HepG2 (cell line): ENCODE measurements at regions not wholly inside any gene's neighbourhood (a gene's known extent, or its start where the extent isn't known, plus 50 kb on each side); places are given as distances from the start of the nearest gene placed in this dataset.

Experiments used
- CEBPZ ChIP-seq: IDR thresholded peaks from 2 replicates; pipeline ENCODE4 v1.6.1; 2012; ENCODE audit warnings: low read length, improper control_type of control experiment
- IRF9 ChIP-seq: sonication (generic); formaldehyde crosslinking; IDR thresholded peaks from 2 replicates; pipeline ENCODE4 v1.8.0; 2022; ENCODE audit warnings: missing genetic modification reagents, mild to moderate bottlenecking, borderline replicate concordance
- MZF1 ChIP-seq: sonication (generic); formaldehyde crosslinking; IDR thresholded peaks from 2 replicates; pipeline ENCODE4 v1.8.1; 2023; ENCODE audit warnings: mild to moderate bottlenecking, missing genetic modification reagents, borderline replicate concordance
- NFYB ChIP-seq: sonication (generic); formaldehyde crosslinking; IDR thresholded peaks from 2 replicates; pipeline ENCODE4 v1.4.0; 2020; ENCODE audit warnings: missing genetic modification reagents
- ZNF530 ChIP-seq: sonication (generic); formaldehyde crosslinking; IDR thresholded peaks from 2 replicates; pipeline ENCODE4 v1.5.0; 2020; ENCODE audit warnings: low read depth, mild to moderate bottlenecking, missing genetic modification reagents

- TF ChIP-seq ZNF530 (no peak), MZF1 (CRISPR knock-in tag) (no peak), NFYB (CRISPR knock-in tag) (no peak), IRF9 (no peak), CEBPZ (no peak)
Measured at GRCh38 chr10:78202386-78202785, 168.7 kb downstream of the RPS24 start.
